H1 (cell line): ENCODE measurements at regions not wholly inside any gene's neighbourhood (a gene's known extent, or its start where the extent isn't known, plus 50 kb on each side); places are given as distances from the start of the nearest gene placed in this dataset.
A peak's percentile ranks its signal among the peaks of the same experiment; 100 is the strongest.

ENCODE experiments used
- CTCF ChIA-PET: fragments of 300-600 bp; sonication (Branson Sonifier 250); formaldehyde crosslinking; loops from one replicate; lab custom pipeline; 2021; ENCODE audit not compliant: partially characterized antibody; lab: Charles Lee
- POLR2A ChIA-PET: fragments of 300-600 bp; sonication (Branson Sonifier 250); formaldehyde crosslinking; loops from one replicate; lab custom pipeline; 2021; ENCODE audit warnings: inconsistent platforms; ENCODE audit not compliant: partially characterized antibody; lab: Charles Lee
- DNase-seq, 2 experiments: peaks; one replicate each; pipeline versions ENCODE4 v3.0.0 to v3.0.0-alpha.2; 2010 to 2022; ENCODE audit warnings: low spot score in 2 of 2, low read depth in 1 of 2, mixed read lengths in 1 of 2
- FAIRE-seq: peaks from 2 replicates; lab custom pipeline; 2011; peaks lifted over from hg19 to GRCh38; lab: Jason Lieb, UNC
- H2AFZ ChIP-seq: 2 replicates; pipeline ENCODE4 v1.8.1; 2012; ENCODE audit warnings: low read length, inconsistent platforms
- H2AK5ac ChIP-seq: 2 replicates; pipeline ENCODE4 v1.6.1; 2013; ENCODE audit warnings: low read depth, low read length
- H2BK120ac ChIP-seq: replicated peaks from 2 replicates; pipeline ENCODE3; 2013; ENCODE audit warnings: low read depth, low read length, inconsistent platforms
- H2BK12ac ChIP-seq: 2 replicates; pipeline ENCODE4 v1.6.1; 2013; ENCODE audit warnings: low read depth, low read length
- H2BK15ac ChIP-seq: 2 replicates; pipeline ENCODE4 v1.6.1; 2013; ENCODE audit warnings: low read length
- H2BK20ac ChIP-seq: 2 replicates; pipeline ENCODE4 v1.6.1; 2013; ENCODE audit warnings: low read length
- H2BK5ac ChIP-seq: 2 replicates; pipeline ENCODE4 v1.6.1; 2013; ENCODE audit warnings: low read depth, low read length
- H3K14ac ChIP-seq: 2 replicates; pipeline ENCODE4 v1.6.1; 2013; ENCODE audit warnings: inconsistent platforms; ENCODE audit not compliant: insufficient read length
- H3K18ac ChIP-seq: 2 replicates; pipeline ENCODE4 v1.6.1; 2013; ENCODE audit warnings: low read length; ENCODE audit errors: extremely low read depth
- H3K23ac ChIP-seq: 2 replicates; pipeline ENCODE4 v1.6.1; 2013; ENCODE audit warnings: inconsistent platforms; ENCODE audit not compliant: insufficient read length
- H3K23me2 ChIP-seq: 2 replicates; pipeline ENCODE4 v1.6.1; 2013; ENCODE audit warnings: low read depth, low read length
- H3K27ac ChIP-seq: 2 replicates; pipeline ENCODE4 v1.6.1; 2011; ENCODE audit warnings: low read depth, low read length, inconsistent platforms
- H3K27me3 ChIP-seq, 4 experiments: replicated peaks in 1 of 4; 1 replicate in 1 of 4; 2 replicates in 3 of 4; pipeline versions ENCODE4 v1.6.1 to v1.8.1; 2011 to 2013; ENCODE audit warnings: low read length in 3 of 4, mild to moderate bottlenecking in 3 of 4, inconsistent platforms in 2 of 4, mixed read lengths in 2 of 4, moderate library complexity in 1 of 4; ENCODE audit not compliant: control insufficient read depth in 3 of 4, insufficient read depth in 3 of 4; ENCODE audit errors: extremely low read depth in 1 of 4
- H3K36me3 ChIP-seq, 4 experiments: 2 replicates each; pipeline versions ENCODE4 v1.6.1 to v1.8.1; 2011 to 2013; ENCODE audit warnings: mild to moderate bottlenecking in 4 of 4, low read length in 3 of 4, moderate library complexity in 2 of 4, control low read depth in 1 of 4, inconsistent platforms in 1 of 4; ENCODE audit not compliant: insufficient read depth in 4 of 4, control insufficient read depth in 2 of 4
- H3K4ac ChIP-seq: replicated peaks from 2 replicates; pipeline ENCODE3; 2013; ENCODE audit warnings: low read length, low read depth, mixed read lengths, inconsistent platforms; ENCODE audit not compliant: insufficient read length
- H3K4me1 ChIP-seq, 4 experiments: replicated peaks in 1 of 4; 1 replicate in 1 of 4; 2 replicates in 3 of 4; pipeline versions ENCODE4 v1.6.1 to v1.8.1; 2011 to 2013; ENCODE audit warnings: low read length in 3 of 4, inconsistent platforms in 2 of 4, mixed read lengths in 1 of 4; ENCODE audit not compliant: insufficient read depth in 4 of 4, control insufficient read depth in 3 of 4
- H3K4me2 ChIP-seq, 2 experiments: 2 replicates each; pipeline versions ENCODE4 v1.6.1 to v1.8.1; 2011 to 2013; ENCODE audit warnings: low read depth in 2 of 2, low read length in 2 of 2, control low read depth in 1 of 2, inconsistent platforms in 1 of 2, mild to moderate bottlenecking in 1 of 2; ENCODE audit not compliant: insufficient read depth in 1 of 2
- H3K4me3 ChIP-seq, 4 experiments: fragments of 200-600, 300-600 bp in 1 of 4; sonication (generic), shearing (Covaris generic), sonication (Bioruptor Twin) in 1 of 4; 2 replicates each; pipeline versions ENCODE4 v1.5.1 to v1.8.1; 2011 to 2016; ENCODE audit warnings: low read length in 4 of 4, low read depth in 3 of 4, control low read depth in 2 of 4, inconsistent platforms in 2 of 4, mild to moderate bottlenecking in 2 of 4, mixed read lengths in 1 of 4, moderate library complexity in 1 of 4; ENCODE audit not compliant: insufficient read depth in 2 of 4; ENCODE audit errors: extremely low read depth in 1 of 4
- H3K56ac ChIP-seq: replicated peaks from 2 replicates; pipeline ENCODE3; 2013; ENCODE audit warnings: low read depth, mild to moderate bottlenecking, mixed read lengths, low read length, inconsistent platforms; ENCODE audit not compliant: insufficient read length
- H3K79me1 ChIP-seq: 2 replicates; pipeline ENCODE4 v1.6.1; 2013; ENCODE audit warnings: low read depth, low read length, control low read depth
- H3K79me2 ChIP-seq, 2 experiments: 2 replicates each; pipeline versions ENCODE4 v1.6.1 to v1.8.1; 2012 to 2013; ENCODE audit warnings: low read length in 2 of 2, mild to moderate bottlenecking in 2 of 2, inconsistent platforms in 1 of 2; ENCODE audit not compliant: insufficient read depth in 2 of 2, control insufficient read depth in 1 of 2
- H3K9ac ChIP-seq, 4 experiments: replicated peaks in 1 of 4; 1 replicate in 1 of 4; 2 replicates in 3 of 4; pipeline versions ENCODE4 v1.6.1 to v1.8.1; 2011 to 2013; ENCODE audit warnings: low read depth in 3 of 4, low read length in 3 of 4, control low read depth in 2 of 4, mild to moderate bottlenecking in 2 of 4, moderate library complexity in 2 of 4, inconsistent platforms in 1 of 4; ENCODE audit errors: extremely low read depth in 1 of 4
- H3K9me3 ChIP-seq, 2 experiments: 2 replicates each; pipeline versions ENCODE4 v1.6.1 to v1.8.1; 2012 to 2013; ENCODE audit warnings: mild to moderate bottlenecking in 2 of 2, moderate library complexity in 2 of 2, control low read depth in 1 of 2, inconsistent platforms in 1 of 2, low read depth in 1 of 2, low read length in 1 of 2, mixed read lengths in 1 of 2; ENCODE audit not compliant: insufficient read depth in 2 of 2
- H4K20me1 ChIP-seq, 2 experiments: replicated peaks in 1 of 2; 2 replicates each; pipeline versions ENCODE3 to v1.8.1; 2011 to 2013; ENCODE audit warnings: inconsistent platforms in 2 of 2, low read length in 2 of 2, mild to moderate bottlenecking in 1 of 2; ENCODE audit not compliant: insufficient read depth in 2 of 2, control insufficient read depth in 1 of 2
- H4K5ac ChIP-seq: 2 replicates; pipeline ENCODE4 v1.6.1; 2013; ENCODE audit warnings: low read length, low read depth, mixed read lengths, inconsistent platforms; ENCODE audit not compliant: insufficient read length
- H4K8ac ChIP-seq: 2 replicates; pipeline ENCODE4 v1.8.0; 2013; ENCODE audit warnings: mild to moderate bottlenecking, moderate library complexity, low read length, inconsistent platforms; ENCODE audit not compliant: insufficient read depth; ENCODE audit errors: extremely low read depth
- H4K91ac ChIP-seq: replicated peaks from 2 replicates; pipeline ENCODE3; 2013; ENCODE audit warnings: low read length, mixed read lengths, inconsistent platforms; ENCODE audit not compliant: insufficient read length
- ATF3 ChIP-seq: IDR thresholded peaks from 2 replicates; pipeline ENCODE4 v1.6.1; 2011; ENCODE audit warnings: low read depth, mild to moderate bottlenecking, low read length; ENCODE audit not compliant: insufficient read depth
- CREB1 ChIP-seq: IDR thresholded peaks from 2 replicates; pipeline ENCODE4 v1.6.1; 2012; ENCODE audit warnings: inconsistent platforms
- EZH2 ChIP-seq: fragments of 200-600 bp; sonication (generic); IDR thresholded peaks from 2 replicates; pipeline ENCODE4 v1.7.1; 2012; ENCODE audit warnings: low read depth, mild to moderate bottlenecking, moderate library complexity, low read length, inconsistent platforms; ENCODE audit not compliant: severe bottlenecking
- HDAC2 ChIP-seq, 2 experiments: fragments of 300-600 bp in 1 of 2; sonication (generic) in 1 of 2; IDR thresholded peaks; 2 replicates each; pipeline ENCODE4 v1.6.1; 2011 to 2012; ENCODE audit warnings: low read depth in 2 of 2, low read length in 2 of 2, mild to moderate bottlenecking in 2 of 2, moderate library complexity in 2 of 2, borderline replicate concordance in 1 of 2, inconsistent platforms in 1 of 2
- PHF8 ChIP-seq: fragments of 200-600 bp; sonication (generic); conservative IDR thresholded peaks from 2 replicates; pipeline ENCODE4 v1.7.1; 2012; ENCODE audit warnings: low read depth, mild to moderate bottlenecking, inconsistent platforms, low read length, moderate library complexity
- POU5F1 ChIP-seq: IDR thresholded peaks from 2 replicates; pipeline ENCODE4 v1.6.1; 2011; ENCODE audit warnings: low read depth, mild to moderate bottlenecking, low read length, moderate library complexity
- SAP30 ChIP-seq: fragments of 300-600 bp; sonication (generic); IDR thresholded peaks from 2 replicates; pipeline ENCODE4 v1.7.1; 2012; ENCODE audit warnings: low read length, moderate library complexity, mild to moderate bottlenecking, inconsistent platforms; ENCODE audit not compliant: insufficient read depth, insufficient replicate concordance
- TAF1 ChIP-seq: IDR thresholded peaks from 2 replicates; pipeline ENCODE4 v1.6.1; 2011; ENCODE audit warnings: mild to moderate bottlenecking, low read depth, low read length
- WGBS, 2 experiments: shearing (Covaris generic) in 1 of 2; methylation state at CpG; one replicate each; pipeline versions ENCODE4 v1.1.6 to v1.1.7; 2013 to 2015; ENCODE audit warnings: low lambda C conversion rate in 2 of 2, mixed read lengths in 2 of 2, inconsistent platforms in 1 of 2, low coverage in 1 of 2, missing lambda C conversion rate in 1 of 2; ENCODE audit not compliant: insufficient replicate concordance in 2 of 2, insufficient coverage in 1 of 2, insufficient read length in 1 of 2; ENCODE audit errors: extremely low coverage in 1 of 2, missing lambda C conversion rate in 1 of 2; 5-methylcytosine and 5-hydroxymethylcytosine counted together

- no peaks in the 10 kb centered on the region for H3K9me3 ChIP-seq
- no peak overlapping the region for H3K56ac ChIP-seq
- H4K91ac ChIP-seq, result no peak overlapping the region
- CTCF ChIA-PET, result interaction anchor here (0.6 to 1.2 kb wide), 2 partner anchors 10 to 218 kb away, joined by 3 to 4 read pairs; no protein-coding TSS in a partner anchor
- H4K5ac ChIP-seq, result no peak overlapping the region
- H3K79me2 ChIP-seq, result no peaks in the 10 kb centered on the region
- DNase-seq (no peak), FAIRE-seq (no peak)
- no peak overlapping the region for H3K23ac ChIP-seq
- peaks cover 0 to 3% of the 10 kb centered on the region in 2 experiments for H4K20me1 ChIP-seq
- no peak overlapping the region for H2BK120ac ChIP-seq
- H3K79me1 ChIP-seq, result no peaks in the 10 kb centered on the region
- H3K23me2 ChIP-seq, result peaks cover 5% of the 10 kb centered on the region
- H3K18ac ChIP-seq, result no peak overlapping the region
- H2BK5ac ChIP-seq, result no peak overlapping the region
- H3K4me1 ChIP-seq, result no peaks in the 10 kb centered on the region; a peak in 1 of 7 replicates
- no peaks in the 10 kb centered on the region for H3K36me3 ChIP-seq
- H3K9ac ChIP-seq, result no peak overlapping the region
- no peak overlapping the region for H3K4me3 ChIP-seq
- no peak overlapping the region for H2BK20ac ChIP-seq
- H3K27ac ChIP-seq, result no peak overlapping the region
- H4K8ac ChIP-seq, result no peak overlapping the region
- 0 out of 2 replicates have a peak overlapping the region, but pooled peaks have one; percentile 49 for H2BK15ac ChIP-seq
- H2BK12ac ChIP-seq, result no peak overlapping the region
- TF ChIP-seq HDAC2 (IDR thresholded peaks at IDR 0.05; ENCODE audit: borderline replicate concordance in 1 of 2, low read depth in 2 of 2, low read length in 2 of 2) (no peak), EZH2 (no peak), SAP30 (no peak), POU5F1 (no peak), CREB1 (no peak), ATF3 (no peak), PHF8 (no peak), TAF1 (no peak)
- WGBS, 2 experiments, result 82% methylated on average over 5 of the region's 5 CpGs; no CpG with 5 or more reads in 1 of the 2 experiments
- H2AK5ac ChIP-seq, result no peak overlapping the region
- H3K4ac ChIP-seq, result no peak overlapping the region
- H3K27me3 ChIP-seq, result no peaks in the 10 kb centered on the region
- no peak overlapping the region for H2AFZ ChIP-seq
- H3K14ac ChIP-seq, result no peak overlapping the region
- POLR2A ChIA-PET, result no interaction called here
- no peak overlapping the region for H3K4me2 ChIP-seq
Observed at GRCh38 chr2:12164689-12165088, 418.3 kb downstream of the LPIN1 start.
